Lung (tissue), 11 donors: ENCODE measurements at regions not wholly inside any gene's neighbourhood (a gene's known extent, or its start where the extent isn't known, plus 50 kb on each side); places are given as distances from the start of the nearest gene placed in this dataset.
"Not testable (repeated sequence)": the region's sequence is repeated elsewhere in the genome, so short reads cannot be mapped to it uniquely, and the experiment has no call there.

Experiments
- ATAC-seq: fragments of 200-7000 bp; cut with Tn5 transposase; one replicate; pipeline ENCODE4 v1.9.1; 2020; ENCODE audit warnings: moderate number of reproducible peaks; ENCODE audit not compliant: insufficient read depth, low FRiP score
- DNase-seq, 3 donors: peaks; one replicate each; pipeline ENCODE4 v3.0.0-alpha.2; 2013 to 2017
- H3K27ac ChIP-seq, 2 donors: one replicate each; pipeline ENCODE4 v1.5.1; 2013; ENCODE audit warnings: mild to moderate bottlenecking in 2 of 2, moderate library complexity in 2 of 2, control low read depth in 1 of 2, inconsistent platforms in 1 of 2, low read depth in 1 of 2, low read length in 1 of 2
- H3K27me3 ChIP-seq, 3 donors: one replicate each; pipeline ENCODE4 v1.5.1; 2013; ENCODE audit warnings: low read length in 2 of 3; ENCODE audit not compliant: control insufficient read depth in 3 of 3, insufficient read depth in 3 of 3
- H3K36me3 ChIP-seq, 4 donors: one replicate each; pipeline ENCODE4 v1.5.1; 2013; ENCODE audit warnings: low read length in 4 of 4, mild to moderate bottlenecking in 1 of 4, moderate library complexity in 1 of 4; ENCODE audit not compliant: control insufficient read depth in 4 of 4, insufficient read depth in 4 of 4
- H3K4me1 ChIP-seq, 5 donors: one replicate each; pipeline ENCODE4 v1.5.1; 2013; ENCODE audit warnings: low read length in 5 of 5, mild to moderate bottlenecking in 2 of 5, moderate library complexity in 1 of 5; ENCODE audit not compliant: control insufficient read depth in 5 of 5, insufficient read depth in 5 of 5
- H3K4me3 ChIP-seq: one replicate; pipeline ENCODE4 v1.5.1; 2013; ENCODE audit warnings: mild to moderate bottlenecking, control low read depth, moderate library complexity
- H3K9ac ChIP-seq, 2 donors: one replicate each; pipeline ENCODE4 v1.5.1; 2013; ENCODE audit warnings: low read length in 2 of 2, control low read depth in 1 of 2; ENCODE audit not compliant: insufficient read depth in 1 of 2
- H3K9me3 ChIP-seq, 4 donors: one replicate each; pipeline ENCODE4 v1.5.1; 2013; ENCODE audit warnings: low read length in 3 of 4, mild to moderate bottlenecking in 1 of 4, moderate library complexity in 1 of 4; ENCODE audit not compliant: control insufficient read depth in 4 of 4, insufficient read depth in 3 of 4
- WGBS, 2 donors: extraction: QIAGEN DNeasy Blood & Tissue Kit; methylation state at CpG; one replicate each; pipeline ENCODE4 v1.1.7; 2013; 5-methylcytosine and 5-hydroxymethylcytosine counted together
- TF ChIP-seq, protein P1 (sequence below): IDR thresholded peaks from 2 replicates; pipeline ENCODE4 v1.5.1; 2012; ENCODE audit warnings: mild to moderate bottlenecking; ENCODE audit errors: control extremely low read depth, extremely low read depth
- donor health status: control.
- donor health status: control.
- donor health status: Bipolar disorder and iron deficiency.
- donor health status: healthy.
- donor health status: DM: yes; HTN: yes; CAD: no.

GRCh38 chr2:230636684-230637271, 75.9 kb upstream of the CAB39 start:
- WGBS, 2 donors: 59% methylated on average over 6 of the region's 6 CpGs
- TF ChIP-seq, protein P1, sequence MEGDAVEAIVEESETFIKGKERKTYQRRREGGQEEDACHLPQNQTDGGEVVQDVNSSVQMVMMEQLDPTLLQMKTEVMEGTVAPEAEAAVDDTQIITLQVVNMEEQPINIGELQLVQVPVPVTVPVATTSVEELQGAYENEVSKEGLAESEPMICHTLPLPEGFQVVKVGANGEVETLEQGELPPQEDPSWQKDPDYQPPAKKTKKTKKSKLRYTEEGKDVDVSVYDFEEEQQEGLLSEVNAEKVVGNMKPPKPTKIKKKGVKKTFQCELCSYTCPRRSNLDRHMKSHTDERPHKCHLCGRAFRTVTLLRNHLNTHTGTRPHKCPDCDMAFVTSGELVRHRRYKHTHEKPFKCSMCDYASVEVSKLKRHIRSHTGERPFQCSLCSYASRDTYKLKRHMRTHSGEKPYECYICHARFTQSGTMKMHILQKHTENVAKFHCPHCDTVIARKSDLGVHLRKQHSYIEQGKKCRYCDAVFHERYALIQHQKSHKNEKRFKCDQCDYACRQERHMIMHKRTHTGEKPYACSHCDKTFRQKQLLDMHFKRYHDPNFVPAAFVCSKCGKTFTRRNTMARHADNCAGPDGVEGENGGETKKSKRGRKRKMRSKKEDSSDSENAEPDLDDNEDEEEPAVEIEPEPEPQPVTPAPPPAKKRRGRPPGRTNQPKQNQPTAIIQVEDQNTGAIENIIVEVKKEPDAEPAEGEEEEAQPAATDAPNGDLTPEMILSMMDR: no peak
- no peak overlapping the region for H3K27ac ChIP-seq
- H3K9me3 ChIP-seq: no peaks in the 10 kb centered on the region
- H3K4me3 ChIP-seq: no peak overlapping the region
- no peak for DNase-seq
- no peak overlapping the region for H3K9ac ChIP-seq
- no peaks in the 10 kb centered on the region for H3K27me3 ChIP-seq
- ATAC-seq: no peak
- no peaks in the 10 kb centered on the region for H3K4me1 ChIP-seq
- H3K36me3 ChIP-seq: no peaks in the 10 kb centered on the region

- WGBS, 2 donors: 84 to 85% methylated on average over 8 of the region's 8 CpGs
- not testable (repeated sequence) for H3K27me3 ChIP-seq, H3K36me3 ChIP-seq, H3K9ac ChIP-seq, DNase-seq, ATAC-seq, H3K4me1 ChIP-seq, H3K9me3 ChIP-seq, H3K4me3 ChIP-seq, H3K27ac ChIP-seq
Observed at GRCh38 chr2:230637486-230637885, 75.2 kb upstream of the CAB39 start.

DNA sequence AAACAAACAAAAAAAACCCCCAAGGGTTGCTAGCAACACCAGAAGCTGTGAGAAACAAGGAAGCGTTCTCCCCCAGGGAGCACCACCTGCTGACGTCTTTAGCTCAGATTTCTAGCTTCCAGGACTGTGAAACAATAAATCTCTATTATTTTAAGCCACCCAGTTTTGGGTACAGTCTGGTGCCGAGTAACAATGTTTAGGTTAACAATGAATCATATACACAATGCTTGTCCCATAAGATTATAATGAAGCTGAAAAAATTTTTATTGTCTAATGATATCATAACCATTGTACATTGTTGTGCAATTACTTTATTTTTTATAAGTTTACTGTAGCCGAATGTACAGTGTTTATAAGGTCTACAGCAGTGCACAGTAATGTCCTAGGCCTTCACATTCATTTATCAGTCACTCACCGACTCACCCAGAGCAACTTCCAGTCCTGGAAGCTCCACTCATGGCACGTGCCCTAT, 72.1 kb upstream of the CAB39 start:
- 86 to 89% methylated on average over 6 of the region's 6 CpGs for WGBS, 2 donors
- Histone ChIP-seq H3K36me3 (no peaks in the 10 kb centered on the region), H3K27me3 (no peaks in the 10 kb centered on the region), H3K9me3 (no peaks in the 10 kb centered on the region), H3K4me3 (no peak overlapping the region), H3K27ac (no peak overlapping the region), H3K4me1 (peaks cover 0 to 4% (median 0%) of the 10 kb centered on the region in 5 donors), H3K9ac (no peak overlapping the region)
- DNase-seq (no peak), ATAC-seq (no peak)
- TF ChIP-seq, protein P1: no peak

- no peak overlapping the region for H3K27ac ChIP-seq
- H3K4me3 ChIP-seq: no peak overlapping the region
- 82 to 89% methylated on average over 4 of the region's 4 CpGs for WGBS, 2 donors
- H3K4me1 ChIP-seq: peaks cover 0 to 4% (median 0%) of the 10 kb centered on the region in 5 donors
- H3K9me3 ChIP-seq: no peaks in the 10 kb centered on the region
- H3K9ac ChIP-seq: no peak overlapping the region
- TF ChIP-seq, protein P1: no peak
- H3K36me3 ChIP-seq: no peaks in the 10 kb centered on the region
- no peaks in the 10 kb centered on the region for H3K27me3 ChIP-seq
- no peak for DNase-seq
- ATAC-seq: no peak
Observed at GRCh38 chr2:230642966-230643365, 69.7 kb upstream of the CAB39 start.
